Stimulated activated naive CD8-positive, alpha-beta T cell treated with anti-CD3 and anti-CD28 coated beads, Interleukin-15, Interleukin-2, amounts not matched to agents 100 ng/mL and 50 ng/mL, for 24 hours (primary cell): ENCODE measurements at regions not wholly inside any gene's neighbourhood (a gene's known extent, or its start where the extent isn't known, plus 50 kb on each side); places are given as distances from the start of the nearest gene placed in this dataset.

ENCODE experiments used
- H3K27ac Mint-ChIP-seq: one replicate; pipeline ENCODE4 v1.8.0; 2021; ENCODE audit warnings: mild to moderate bottlenecking, mixed read lengths
- H3K27me3 Mint-ChIP-seq: one replicate; pipeline ENCODE4 v1.8.0; 2021; ENCODE audit warnings: mixed read lengths
- H3K36me3 Mint-ChIP-seq: one replicate; pipeline ENCODE4 v1.8.0; 2021; ENCODE audit warnings: low read depth, mixed read lengths
- H3K4me1 Mint-ChIP-seq: one replicate; pipeline ENCODE4 v1.8.0; 2021; ENCODE audit warnings: low read depth, mixed read lengths
- H3K4me3 Mint-ChIP-seq: one replicate; pipeline ENCODE4 v1.8.0; 2021; ENCODE audit warnings: mild to moderate bottlenecking, mixed read lengths
- H3K9me3 Mint-ChIP-seq: one replicate; pipeline ENCODE4 v1.8.0; 2021; ENCODE audit warnings: mixed read lengths

- H3K4me1 Mint-ChIP-seq = no peaks in the 10 kb centered on the region
- peaks cover 12% of the 10 kb centered on the region for H3K9me3 Mint-ChIP-seq
- peaks cover 9% of the 10 kb centered on the region for H3K36me3 Mint-ChIP-seq
- H3K27ac Mint-ChIP-seq = no peak overlapping the region
- no peak overlapping the region for H3K4me3 Mint-ChIP-seq
- peaks cover 28% of the 10 kb centered on the region for H3K27me3 Mint-ChIP-seq
These were observed 81.9 kb upstream of the AKT3 start for GRCh38 chr1:243931957-243932356.

DNA sequence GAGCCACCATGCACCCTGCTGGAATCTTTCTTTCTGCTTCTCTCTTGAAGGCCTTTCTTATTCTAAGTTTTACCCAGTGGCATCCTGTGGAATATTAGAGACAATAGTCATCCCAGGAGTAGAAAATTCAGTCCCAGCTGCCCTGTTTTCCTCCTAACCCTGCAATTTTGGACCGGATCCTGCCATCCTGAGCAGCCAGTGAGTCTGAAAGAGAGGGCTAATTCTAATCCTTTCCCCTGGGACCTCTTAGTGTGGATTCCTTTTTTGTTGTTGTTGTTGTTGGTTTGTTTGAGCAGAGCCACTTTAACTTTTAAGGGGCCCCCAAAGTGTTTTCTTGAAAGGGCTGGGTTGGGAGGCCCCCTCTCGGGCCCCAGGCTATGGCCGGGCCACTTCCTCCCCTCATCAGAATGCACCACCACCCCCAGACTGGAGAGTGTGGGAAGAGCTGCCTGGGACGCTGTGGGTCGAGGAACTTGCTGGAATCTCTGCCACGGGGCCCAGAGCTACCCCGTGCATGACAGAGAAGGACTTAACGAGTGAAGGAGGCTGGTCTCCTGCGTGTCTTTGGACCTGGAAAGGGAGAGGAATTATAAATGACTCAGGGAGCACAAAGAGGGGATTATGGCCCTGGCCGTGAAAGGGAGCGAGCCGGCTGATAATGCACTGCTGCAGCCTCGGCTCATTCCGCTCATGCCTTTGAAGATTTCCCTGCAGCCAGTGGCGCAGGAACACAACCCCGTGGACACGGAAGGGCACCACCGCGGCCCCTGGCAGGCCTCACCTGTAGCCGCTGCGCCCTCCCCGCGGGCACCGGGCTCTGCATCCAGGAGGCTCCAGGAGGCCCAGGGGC is 81.0 kb upstream of the AKT3 start:
- H3K27ac Mint-ChIP-seq = no peak overlapping the region
- H3K4me3 Mint-ChIP-seq = no peak overlapping the region
- H3K9me3 Mint-ChIP-seq = peaks cover 12% of the 10 kb centered on the region
- H3K27me3 Mint-ChIP-seq = peaks cover 26% of the 10 kb centered on the region
- peaks cover 9% of the 10 kb centered on the region for H3K36me3 Mint-ChIP-seq
- no peaks in the 10 kb centered on the region for H3K4me1 Mint-ChIP-seq

DNA sequence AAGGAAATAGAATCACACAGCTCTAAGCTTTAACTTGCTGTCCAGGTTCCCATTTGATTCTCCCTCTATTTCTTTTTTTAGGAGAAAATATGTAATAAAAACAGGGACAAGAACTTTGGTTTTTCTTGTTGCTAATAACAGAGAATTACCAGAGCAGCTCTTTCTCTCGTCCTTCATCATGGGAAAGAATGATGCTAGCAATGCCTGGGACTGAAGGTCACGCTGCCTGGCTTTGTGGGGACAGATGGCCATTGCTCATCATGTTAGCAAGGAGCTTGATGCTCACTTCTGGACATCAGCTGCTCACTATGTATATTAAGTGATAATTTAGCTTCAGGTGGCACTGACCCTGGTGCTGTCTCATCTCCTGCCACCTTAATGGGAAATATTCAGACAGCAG is 77.3 kb upstream of the AKT3 start:
- no peaks in the 10 kb centered on the region for H3K9me3 Mint-ChIP-seq
- H3K36me3 Mint-ChIP-seq = no peaks in the 10 kb centered on the region
- H3K4me3 Mint-ChIP-seq = no peak overlapping the region
- peaks cover 16% of the 10 kb centered on the region for H3K27me3 Mint-ChIP-seq
- H3K27ac Mint-ChIP-seq = no peak overlapping the region
- no peaks in the 10 kb centered on the region for H3K4me1 Mint-ChIP-seq

DNA sequence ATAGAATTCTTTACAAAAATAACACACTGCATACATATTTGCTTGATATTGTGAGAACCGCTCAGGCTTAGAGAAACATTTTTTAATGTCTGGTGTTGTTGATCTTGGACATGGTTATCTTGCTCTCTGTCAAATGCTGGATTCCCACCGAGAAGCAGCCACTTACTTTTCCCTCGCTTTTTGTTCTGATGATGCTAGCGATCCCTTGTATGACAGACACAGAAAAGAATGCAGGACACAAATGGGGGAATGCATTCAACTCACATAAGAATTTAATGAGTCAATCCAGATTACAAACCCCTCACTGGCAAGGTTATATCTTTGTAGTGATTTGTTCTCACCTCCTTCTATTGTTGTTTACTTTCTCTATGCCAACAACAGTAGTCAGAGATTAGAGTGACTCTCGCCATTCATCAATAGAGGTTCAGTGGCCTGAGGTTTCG is 76.8 kb upstream of the AKT3 start:
- Mint-ChIP-seq H3K4me1 (no peaks in the 10 kb centered on the region), H3K27me3 (peaks cover 16% of the 10 kb centered on the region), H3K36me3 (no peaks in the 10 kb centered on the region), H3K4me3 (no peak overlapping the region), H3K9me3 (no peaks in the 10 kb centered on the region), H3K27ac (no peak overlapping the region)

- no peaks in the 10 kb centered on the region for H3K36me3 Mint-ChIP-seq
- H3K9me3 Mint-ChIP-seq = no peaks in the 10 kb centered on the region
- no peaks in the 10 kb centered on the region for H3K4me1 Mint-ChIP-seq
- peaks cover 19% of the 10 kb centered on the region for H3K27me3 Mint-ChIP-seq
- H3K4me3 Mint-ChIP-seq = no peak overlapping the region
- no peak overlapping the region for H3K27ac Mint-ChIP-seq
These were observed 76.3 kb upstream of the AKT3 start for GRCh38 chr1:243926299-243926698.

DNA sequence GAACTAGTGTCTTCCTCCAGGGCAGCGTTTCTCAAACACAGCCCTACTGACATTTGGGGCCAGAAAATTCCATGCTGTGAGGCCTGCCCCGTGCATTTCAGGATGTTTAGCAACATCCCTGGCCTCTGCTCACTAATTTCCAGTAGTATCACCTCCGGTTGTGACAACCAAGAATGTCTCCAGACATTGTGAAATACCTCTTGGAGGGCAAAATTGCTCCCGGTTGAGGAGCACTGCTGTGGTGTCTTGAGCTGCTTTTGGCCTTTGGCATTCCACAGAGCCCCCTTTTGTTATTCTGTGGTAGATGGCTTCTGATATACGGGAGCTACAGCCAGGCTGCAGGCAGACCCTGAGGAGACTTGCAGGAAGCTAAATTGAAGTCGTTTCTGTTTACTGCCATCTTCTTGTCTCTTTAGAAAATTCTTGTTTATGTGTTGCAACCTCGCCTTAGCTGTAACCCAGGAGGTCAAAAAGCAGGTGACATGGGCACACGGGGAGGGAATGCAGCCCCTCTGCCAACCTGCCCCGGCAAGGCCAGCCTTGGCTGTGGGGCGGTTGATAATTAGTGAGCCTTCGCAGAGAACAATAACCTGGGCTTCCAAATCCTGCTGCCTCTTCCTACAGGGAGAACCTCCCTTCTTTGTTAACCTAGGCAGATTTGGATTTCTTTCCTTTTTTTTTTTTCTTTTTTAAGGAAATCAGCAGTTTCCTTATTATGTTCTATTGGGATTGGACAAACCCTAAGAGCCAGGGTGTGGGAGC is 74.7 kb upstream of the AKT3 start:
- Mint-ChIP-seq H3K4me3 (no peak overlapping the region), H3K9me3 (no peaks in the 10 kb centered on the region), H3K4me1 (no peaks in the 10 kb centered on the region), H3K36me3 (no peaks in the 10 kb centered on the region), H3K27ac (no peak overlapping the region), H3K27me3 (peaks cover 28% of the 10 kb centered on the region)

- Mint-ChIP-seq H3K4me3 (no peak overlapping the region), H3K4me1 (no peaks in the 10 kb centered on the region), H3K9me3 (no peaks in the 10 kb centered on the region), H3K27ac (no peak overlapping the region), H3K27me3 (peaks cover 32% of the 10 kb centered on the region), H3K36me3 (no peaks in the 10 kb centered on the region)
These were observed 74.1 kb upstream of the AKT3 start for GRCh38 chr1:243924188-243924587.

GRCh38 chr1:243923292-243924171 is 73.5 kb upstream of the AKT3 start:
- H3K4me1 Mint-ChIP-seq = no peaks in the 10 kb centered on the region
- no peak overlapping the region for H3K27ac Mint-ChIP-seq
- H3K27me3 Mint-ChIP-seq = peaks cover 36% of the 10 kb centered on the region
- H3K4me3 Mint-ChIP-seq = no peak overlapping the region
- no peaks in the 10 kb centered on the region for H3K36me3 Mint-ChIP-seq
- H3K9me3 Mint-ChIP-seq = no peaks in the 10 kb centered on the region

DNA sequence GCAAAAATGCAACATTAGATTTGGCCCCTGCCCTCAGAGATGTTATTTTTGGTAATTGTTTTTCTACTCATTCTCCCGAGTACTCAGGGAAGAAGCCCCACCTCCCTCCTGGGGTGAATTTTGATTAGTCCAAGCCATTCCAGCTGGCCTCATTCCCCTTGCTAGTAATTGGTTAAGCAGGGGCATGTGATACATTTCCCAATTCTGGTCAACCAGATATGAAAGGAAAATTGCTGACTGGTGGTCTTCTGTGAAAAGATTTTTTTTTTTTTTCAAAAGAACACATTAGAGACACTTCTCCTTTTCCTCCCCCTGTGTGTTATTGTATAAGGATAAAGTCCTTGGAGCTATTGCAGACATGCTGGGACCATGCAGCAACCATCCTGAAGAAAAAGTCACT is 71.1 kb upstream of the AKT3 start:
- no peaks in the 10 kb centered on the region for H3K36me3 Mint-ChIP-seq
- peaks cover 56% of the 10 kb centered on the region for H3K27me3 Mint-ChIP-seq
- peaks cover 18% of the 10 kb centered on the region for H3K4me1 Mint-ChIP-seq

DNA sequence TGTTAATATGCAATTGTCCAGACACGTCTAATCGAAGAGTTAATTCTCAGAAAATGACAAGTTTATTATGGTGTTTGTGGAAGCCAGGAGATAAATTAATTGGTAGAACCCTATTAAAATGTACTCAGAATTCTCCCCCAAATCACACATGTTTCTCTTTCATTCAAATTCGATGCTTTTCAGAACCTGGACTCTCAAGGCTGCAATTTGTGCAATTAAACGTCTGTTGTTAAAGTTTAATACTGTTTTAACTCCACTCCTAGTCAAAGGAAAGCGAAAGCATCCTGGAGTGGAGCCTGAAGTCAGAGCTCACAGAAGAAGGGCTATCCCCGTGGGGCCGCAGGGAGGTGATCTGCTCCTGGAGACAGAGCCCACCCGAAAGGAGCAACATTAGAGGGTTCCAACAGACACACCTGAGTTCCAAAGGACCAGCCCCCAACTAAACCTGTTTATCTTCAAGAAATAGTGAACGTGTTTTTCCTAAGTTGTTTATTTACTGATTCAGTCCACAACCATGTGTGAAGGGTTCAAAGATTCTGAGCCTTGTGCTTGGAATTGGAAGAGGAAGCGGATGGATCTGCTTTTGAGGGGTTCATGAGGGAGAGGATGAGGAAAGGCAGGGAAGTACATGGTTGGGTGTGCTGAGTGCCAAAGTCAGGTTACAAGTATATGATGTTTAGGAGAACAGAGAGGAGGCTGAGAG is 68.0 kb upstream of the AKT3 start:
- peak overlapping the region; percentile 85 for H3K4me3 Mint-ChIP-seq
- peaks cover 68% of the 10 kb centered on the region for H3K27me3 Mint-ChIP-seq
- H3K4me1 Mint-ChIP-seq = peaks cover 18% of the 10 kb centered on the region
- no peaks in the 10 kb centered on the region for H3K9me3 Mint-ChIP-seq
- peak overlapping the region; percentile 5 for H3K27ac Mint-ChIP-seq
- H3K36me3 Mint-ChIP-seq = no peaks in the 10 kb centered on the region

More for the DNA sequence above, 71.1 kb upstream of the AKT3 start:
- H3K4me3 Mint-ChIP-seq = no peak overlapping the region
- no peak overlapping the region for H3K27ac Mint-ChIP-seq
- H3K9me3 Mint-ChIP-seq = no peaks in the 10 kb centered on the region

DNA sequence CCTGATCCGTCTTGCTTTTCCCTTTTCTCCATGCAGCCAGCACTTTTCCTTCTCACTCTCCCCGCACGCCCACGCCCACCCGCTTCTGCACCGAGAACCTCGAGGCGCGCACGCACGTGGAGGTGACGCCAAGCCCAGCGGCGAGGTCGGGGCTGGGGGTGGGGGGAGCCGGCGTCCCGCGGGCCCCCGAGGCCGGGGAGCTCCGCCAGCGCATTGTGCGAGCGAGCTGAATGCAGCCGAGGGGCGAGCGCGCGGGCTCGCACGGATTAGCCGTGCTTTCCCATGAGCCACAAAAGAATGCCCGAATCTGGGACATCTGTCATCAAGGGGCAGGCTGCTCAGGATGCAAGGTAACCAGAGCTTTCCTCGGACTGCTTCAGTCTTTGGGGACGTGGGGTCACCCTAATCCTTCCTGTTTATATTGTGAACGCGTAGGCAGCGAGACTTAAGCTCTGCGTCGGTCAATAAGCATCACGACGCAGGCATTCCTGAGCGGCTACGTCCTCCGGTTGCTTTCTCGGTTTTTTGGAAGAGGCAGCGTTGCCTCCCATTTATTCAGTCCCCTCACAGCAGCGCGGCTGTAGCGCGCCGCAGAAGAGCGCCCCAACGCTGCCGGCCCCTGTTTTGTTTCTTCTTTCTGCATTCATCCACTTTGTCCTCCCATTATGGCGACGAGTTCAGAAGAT is 67.3 kb upstream of the AKT3 start:
- Mint-ChIP-seq H3K27me3 (peaks cover 67% of the 10 kb centered on the region), H3K27ac (no peak overlapping the region), H3K36me3 (no peaks in the 10 kb centered on the region)

GRCh38 chr1:243916160-243916559 is 66.1 kb upstream of the AKT3 start:
- Mint-ChIP-seq H3K36me3 (no peaks in the 10 kb centered on the region), H3K27me3 (peaks cover 58% of the 10 kb centered on the region), H3K4me1 (peaks cover 18% of the 10 kb centered on the region), H3K4me3 (no peak overlapping the region), H3K9me3 (no peaks in the 10 kb centered on the region), H3K27ac (no peak overlapping the region)

More for the DNA sequence above, 67.3 kb upstream of the AKT3 start:
- Mint-ChIP-seq H3K4me3 (peak overlapping the region; percentile 85), H3K4me1 (peaks cover 18% of the 10 kb centered on the region), H3K9me3 (no peaks in the 10 kb centered on the region)

- H3K27ac Mint-ChIP-seq = no peak overlapping the region
- no peak overlapping the region for H3K4me3 Mint-ChIP-seq
- no peaks in the 10 kb centered on the region for H3K9me3 Mint-ChIP-seq
- H3K27me3 Mint-ChIP-seq = peaks cover 31% of the 10 kb centered on the region
- H3K36me3 Mint-ChIP-seq = no peaks in the 10 kb centered on the region
- peaks cover 9% of the 10 kb centered on the region for H3K4me1 Mint-ChIP-seq
These were observed 62.3 kb upstream of the AKT3 start for GRCh38 chr1:243912347-243912746.

- Mint-ChIP-seq H3K27ac (no peak overlapping the region), H3K27me3 (peaks cover 18% of the 10 kb centered on the region), H3K36me3 (no peaks in the 10 kb centered on the region), H3K4me3 (no peak overlapping the region), H3K4me1 (no peaks in the 10 kb centered on the region), H3K9me3 (no peaks in the 10 kb centered on the region)
These were observed 60.6 kb upstream of the AKT3 start for GRCh38 chr1:243910607-243911006.
